Endodermal cell (in vitro differentiated cells): ENCODE measurements at regions not wholly inside any gene's neighbourhood (a gene's known extent, or its start where the extent isn't known, plus 50 kb on each side); places are given as distances from the start of the nearest gene placed in this dataset.
A peak's percentile ranks its signal among the peaks of the same experiment; 100 is the strongest.

Experiments used
- DNase-seq: peaks from one replicate; pipeline ENCODE4 v3.0.0-alpha.2; 2017
- H3K27ac ChIP-seq: 2 replicates; pipeline ENCODE4 v1.5.1; 2013; ENCODE audit warnings: mild to moderate bottlenecking, low read depth, low read length, moderate library complexity
- H3K27me3 ChIP-seq: 2 replicates; pipeline ENCODE4 v1.6.1; 2013; ENCODE audit warnings: mild to moderate bottlenecking, low read length, moderate library complexity; ENCODE audit not compliant: insufficient read depth, control insufficient read depth, poor library complexity, severe bottlenecking
- H3K36me3 ChIP-seq: 2 replicates; pipeline ENCODE4 v1.7.0; 2013; ENCODE audit warnings: mild to moderate bottlenecking, low read length, moderate library complexity; ENCODE audit not compliant: control insufficient read depth, insufficient read depth
- H3K4me1 ChIP-seq: one replicate; pipeline ENCODE4 v1.7.0; 2013; ENCODE audit warnings: low read length; ENCODE audit not compliant: control insufficient read depth, insufficient read depth
- H3K4me3 ChIP-seq: 2 replicates; pipeline ENCODE4 v1.5.1; 2013; ENCODE audit warnings: mild to moderate bottlenecking, low read length, moderate library complexity
- H3K9ac ChIP-seq: 2 replicates; pipeline ENCODE4 v1.6.1; 2013; ENCODE audit warnings: mild to moderate bottlenecking, low read length, moderate library complexity; ENCODE audit not compliant: poor library complexity, severe bottlenecking; ENCODE audit errors: extremely low read depth
- H3K9me3 ChIP-seq: 2 replicates; pipeline ENCODE4 v1.6.1; 2013; ENCODE audit warnings: mild to moderate bottlenecking, low read length, moderate library complexity; ENCODE audit not compliant: control insufficient read depth
- H3K27ac Mint-ChIP-seq: 2 replicates; pipeline ENCODE4 v1.8.0; 2020; ENCODE audit warnings: mixed read lengths
- H3K27me3 Mint-ChIP-seq: 2 replicates; pipeline ENCODE4 v1.8.0; 2021; ENCODE audit warnings: mild to moderate bottlenecking, mixed read lengths; ENCODE audit not compliant: insufficient read depth
- H3K36me3 Mint-ChIP-seq: 2 replicates; pipeline ENCODE4 v1.8.0; 2020; ENCODE audit warnings: low read depth, mixed read lengths
- H3K4me1 Mint-ChIP-seq: 2 replicates; pipeline ENCODE4 v1.8.0; 2020; ENCODE audit warnings: mixed read lengths
- H3K4me3 Mint-ChIP-seq: 2 replicates; pipeline ENCODE4 v1.8.0; 2020; ENCODE audit warnings: mild to moderate bottlenecking, moderate library complexity, mixed read lengths
- H3K9me3 Mint-ChIP-seq: 2 replicates; pipeline ENCODE4 v1.8.0; 2020; ENCODE audit warnings: mild to moderate bottlenecking, mixed read lengths
- CTCF ChIP-seq: fragments of 200-600 bp; sonication (generic); conservative IDR thresholded peaks from 2 replicates; pipeline ENCODE4 v1.5.0; 2021; ENCODE audit warnings: antibody characterized with exemption, mild to moderate bottlenecking
- WGBS, 2 experiments: methylation state at CpG; one replicate each; pipeline versions ENCODE4 v1.1.5 to v1.1.7; 2013; ENCODE audit warnings: missing lambda C conversion rate in 2 of 2, mixed read lengths in 1 of 2; ENCODE audit not compliant: insufficient coverage in 1 of 2, insufficient read length in 1 of 2; 5-methylcytosine and 5-hydroxymethylcytosine counted together

- Histone ChIP-seq H3K36me3 (no peaks in the 10 kb centered on the region), H3K9me3 (peaks cover 4% of the 10 kb centered on the region), H3K4me1 (no peaks in the 10 kb centered on the region), H3K9ac (no peak overlapping the region), H3K4me3 (no peak overlapping the region), H3K27me3 (no peaks in the 10 kb centered on the region), H3K27ac (no peak overlapping the region)
- Mint-ChIP-seq H3K9me3 (peaks cover 10% of the 10 kb centered on the region), H3K4me1 (peaks cover 12% of the 10 kb centered on the region), H3K4me3 (no peak overlapping the region), H3K27me3 (no peaks in the 10 kb centered on the region), H3K27ac (no peak overlapping the region), H3K36me3 (peaks cover under 1% of the 10 kb centered on the region)
- no peak for TF ChIP-seq CTCF
- no peak for DNase-seq
Measured at GRCh38 chrX:122091571-122091970, 1044.2 kb downstream of the GLUD2 start.

- H3K9me3 ChIP-seq, result peaks cover 10% of the 10 kb centered on the region
- Mint-ChIP-seq H3K36me3 (peaks cover 7% of the 10 kb centered on the region), H3K27ac (no peak overlapping the region), H3K4me3 (no peak overlapping the region), H3K4me1 (peaks cover 12% of the 10 kb centered on the region), H3K27me3 (no peaks in the 10 kb centered on the region), H3K9me3 (peaks cover 18% of the 10 kb centered on the region)
- no peak for TF ChIP-seq CTCF
- no peaks in the 10 kb centered on the region for H3K4me1 ChIP-seq
- H3K36me3 ChIP-seq, result no peaks in the 10 kb centered on the region
- DNase-seq, result no peak
- H3K27ac ChIP-seq, result no peak overlapping the region
- no peak overlapping the region for H3K4me3 ChIP-seq
- no peak overlapping the region for H3K9ac ChIP-seq
- 100% methylated on average over 1 of the region's 3 CpGs; no CpG with 5 or more reads in 1 of the 2 experiments for WGBS, 2 experiments
- H3K27me3 ChIP-seq, result no peaks in the 10 kb centered on the region
Measured at GRCh38 chrX:122092360-122092759, 1045.0 kb downstream of the GLUD2 start.

- Mint-ChIP-seq H3K4me1 (peaks cover 12% of the 10 kb centered on the region), H3K36me3 (peaks cover 13% of the 10 kb centered on the region), H3K27me3 (no peaks in the 10 kb centered on the region), H3K9me3 (peaks cover 24% of the 10 kb centered on the region), H3K4me3 (no peak overlapping the region), H3K27ac (no peak overlapping the region)
- peaks cover 16% of the 10 kb centered on the region for H3K9me3 ChIP-seq
- no peak overlapping the region for H3K9ac ChIP-seq
- H3K4me1 ChIP-seq, result no peaks in the 10 kb centered on the region
- H3K27ac ChIP-seq, result no peak overlapping the region
- DNase-seq, result no peak
- H3K36me3 ChIP-seq, result no peaks in the 10 kb centered on the region
- TF ChIP-seq CTCF, result peak; percentile 61
- 94 to 95% methylated on average over 2 of the region's 2 CpGs for WGBS, 2 experiments
- H3K4me3 ChIP-seq, result no peak overlapping the region
- no peaks in the 10 kb centered on the region for H3K27me3 ChIP-seq
Measured at GRCh38 chrX:122092978-122093377, 1045.6 kb downstream of the GLUD2 start.
